ENCODE measurements at regions not wholly inside any gene's neighbourhood (a gene's known extent, or its start where the extent isn't known, plus 50 kb on each side); places are given as distances from the start of the nearest gene placed in this dataset.

GRCh38 chr14:40269436-40269835 is 837.2 kb upstream of the FBXO33 start:
- TF ChIP-seq CTCF (IDR thresholded peaks at IDR 0.05) (no peak), EP300 (IDR thresholded peaks at IDR 0.05) (no peak), POLR2AphosphoS5 (IDR thresholded peaks at IDR 0.05) (no peak), POLR2A (IDR thresholded peaks at IDR 0.05) (no peak)
- intact Hi-C loops (cut with DNase I; ENCODE audit: low total_unique reads), result no loop called here
- Histone ChIP-seq H3K27ac (no peak overlapping the region), H3K4me1 (no peaks in the 10 kb centered on the region), H3K4me3 (no peak overlapping the region), H3K27me3 (no peaks in the 10 kb centered on the region), H3K9me3 (peaks cover 0 to 8% (median 0%) of the 10 kb centered on the region in 4 donors), H3K36me3 (no peaks in the 10 kb centered on the region)
- WGBS, 5 donors, result 69 to 90% (median 83%) methylated on average over 2 of the region's 2 CpGs
- no peak for DNase-seq

GRCh38 chr14:40268236-40268635 is 836.0 kb upstream of the FBXO33 start:
- Histone ChIP-seq H3K4me1 (no peaks in the 10 kb centered on the region), H3K9me3 (no peaks in the 10 kb centered on the region), H3K36me3 (no peaks in the 10 kb centered on the region), H3K27me3 (no peaks in the 10 kb centered on the region), H3K27ac (no peak overlapping the region), H3K4me3 (no peak overlapping the region)
- intact Hi-C loops (cut with DNase I; ENCODE audit: low total_unique reads), result no loop called here
- TF ChIP-seq EP300 (IDR thresholded peaks at IDR 0.05) (no peak), POLR2A (IDR thresholded peaks at IDR 0.05) (no peak), CTCF (IDR thresholded peaks at IDR 0.05) (no peak), POLR2AphosphoS5 (IDR thresholded peaks at IDR 0.05) (no peak)
- 49 to 68% (median 62%) methylated on average over 2 of the region's 2 CpGs for WGBS, 5 donors
- DNase-seq, result no peak

GRCh38 chr14:40265096-40265495 is 832.9 kb upstream of the FBXO33 start:
- intact Hi-C loops (cut with DNase I; ENCODE audit: low total_unique reads), result no loop called here
- no peaks in the 10 kb centered on the region for H3K27me3 ChIP-seq
- H3K36me3 ChIP-seq, result no peaks in the 10 kb centered on the region
- 18 to 68% (median 61%) methylated on average over 1 of the region's 1 CpG for WGBS, 5 donors
- H3K9me3 ChIP-seq, result no peaks in the 10 kb centered on the region
- TF ChIP-seq POLR2AphosphoS5 (IDR thresholded peaks at IDR 0.05) (no peak), EP300 (IDR thresholded peaks at IDR 0.05) (no peak), POLR2A (IDR thresholded peaks at IDR 0.05) (no peak), CTCF (IDR thresholded peaks at IDR 0.05) (no peak)
- H3K4me3 ChIP-seq, result no peak overlapping the region
- H3K27ac ChIP-seq, result no peak overlapping the region
- DNase-seq, result no peak
- H3K4me1 ChIP-seq, result no peaks in the 10 kb centered on the region

- no peak for DNase-seq
- peaks cover 0 to 18% (median 0%) of the 10 kb centered on the region in 4 donors for H3K9me3 ChIP-seq
- TF ChIP-seq CTCF (IDR thresholded peaks at IDR 0.05), result no peak
- no peak for TF ChIP-seq POLR2AphosphoS5 (IDR thresholded peaks at IDR 0.05)
- TF ChIP-seq POLR2A (IDR thresholded peaks at IDR 0.05), result no peak
- TF ChIP-seq EP300 (IDR thresholded peaks at IDR 0.05), result no peak
- H3K4me3 ChIP-seq, result no peak overlapping the region
- H3K27ac ChIP-seq, result no peak overlapping the region
- H3K4me1 ChIP-seq, result no peaks in the 10 kb centered on the region
- intact Hi-C loops (cut with DNase I; ENCODE audit: low total_unique reads), result no loop called here
- WGBS, 5 donors, result 92 to 95% (median 93%) methylated on average over 2 of the region's 2 CpGs
- H3K27me3 ChIP-seq, result no peaks in the 10 kb centered on the region
- no peaks in the 10 kb centered on the region for H3K36me3 ChIP-seq
Observed at GRCh38 chr14:40252817-40253447, 820.7 kb upstream of the FBXO33 start.

Data from stomach (tissue), 8 donors.